B cell (primary cell): ENCODE measurements at regions not wholly inside any gene's neighbourhood (a gene's known extent, or its start where the extent isn't known, plus 50 kb on each side); places are given as distances from the start of the nearest gene placed in this dataset.

Experiments
- ATAC-seq: fragments of 200-7000 bp; cut with Tn5 transposase; one replicate; pipeline ENCODE4 v1.10.0; 2021; ENCODE audit warnings: low read depth, mild to moderate bottlenecking, moderate number of reproducible peaks, moderate library complexity
- CTCF ChIA-PET: fragments of 350-600 bp; sonication (Branson Sonifier 250); formaldehyde crosslinking; loops from one replicate; lab custom pipeline; 2021; ENCODE audit warnings: antibody characterized with exemption, inconsistent platforms; lab: Charles Lee
- POLR2A ChIA-PET: fragments of 350-600 bp; sonication (Branson Sonifier 250); formaldehyde crosslinking; loops from one replicate; lab custom pipeline; 2021; ENCODE audit warnings: antibody characterized with exemption; lab: Charles Lee
- DNase-seq: peaks from one replicate; pipeline ENCODE4 v3.0.0; 2013
- H2AFZ ChIP-seq: 2 replicates; pipeline ENCODE4 v1.6.1; 2012; ENCODE audit warnings: mild to moderate bottlenecking, low read depth, low read length; ENCODE audit not compliant: insufficient read depth, poor library complexity, severe bottlenecking
- H3K27ac ChIP-seq, 2 donors: 1 replicate in 1 of 2; 2 replicates in 1 of 2; pipeline ENCODE4 v1.5.1; 2012 to 2013; ENCODE audit warnings: low read length in 2 of 2, mild to moderate bottlenecking in 2 of 2, moderate library complexity in 1 of 2
- H3K27me3 ChIP-seq, 4 experiments: fragments of 200-600 bp in 1 of 4; sonication (generic) in 1 of 4; replicated peaks in 1 of 4; 1 replicate in 2 of 4; 2 replicates in 2 of 4; pipeline versions ENCODE4 v1.6.1 to v1.7.0; 2013 to 2016; ENCODE audit warnings: low read length in 3 of 4, mild to moderate bottlenecking in 2 of 4, mixed read lengths in 1 of 4, moderate library complexity in 1 of 4; ENCODE audit not compliant: insufficient read depth in 4 of 4, control insufficient read depth in 3 of 4; ENCODE audit errors: control extremely low read depth in 1 of 4
- H3K36me3 ChIP-seq, 2 experiments: replicated peaks in 1 of 2; 1 replicate in 1 of 2; 2 replicates in 1 of 2; pipeline versions ENCODE4 v1.6.1 to v1.7.1; 2013; ENCODE audit warnings: low read length in 1 of 2; ENCODE audit not compliant: insufficient read depth in 2 of 2, control insufficient read depth in 1 of 2; ENCODE audit errors: control extremely low read depth in 1 of 2, extremely low read depth in 1 of 2
- H3K4me1 ChIP-seq, 2 donors: fragments of 200-600 bp in 1 of 2; sonication (generic) in 1 of 2; 1 replicate in 1 of 2; 2 replicates in 1 of 2; pipeline versions ENCODE4 v1.5.1 to v1.6.1; 2013 to 2017; ENCODE audit warnings: low read length in 2 of 2; ENCODE audit not compliant: control insufficient read depth in 2 of 2, insufficient read depth in 2 of 2
- H3K4me2 ChIP-seq: replicated peaks from 2 replicates; pipeline ENCODE3; 2012; ENCODE audit warnings: mild to moderate bottlenecking, low read depth, low read length; ENCODE audit not compliant: poor library complexity, severe bottlenecking
- H3K4me3 ChIP-seq, 5 experiments: fragments of 200-600 bp in 1 of 5; sonication (generic) in 1 of 5; 1 replicate in 3 of 5; 2 replicates in 2 of 5; pipeline versions ENCODE4 v1.5.1 to v1.7.0; 2011 to 2016; ENCODE audit warnings: low read length in 4 of 5, mild to moderate bottlenecking in 4 of 5, low read depth in 2 of 5, control low read depth in 1 of 5, moderate library complexity in 1 of 5; ENCODE audit not compliant: insufficient read depth in 1 of 5; ENCODE audit errors: control extremely low read depth in 1 of 5, extremely low read depth in 1 of 5
- H3K79me2 ChIP-seq: fragments of 200-600 bp; sonication (generic); one replicate; pipeline ENCODE4 v1.6.0; 2016; ENCODE audit warnings: low read length; ENCODE audit not compliant: control insufficient read depth, insufficient read depth
- H3K9ac ChIP-seq: fragments of 200-600 bp; sonication (generic); 2 replicates; pipeline ENCODE4 v1.6.1; 2017; ENCODE audit warnings: mild to moderate bottlenecking, low read length, moderate library complexity
- H3K9me3 ChIP-seq, 3 donors: one replicate each; pipeline versions ENCODE4 v1.6.1 to v1.7.1; 2013; ENCODE audit warnings: low read length in 2 of 3; ENCODE audit not compliant: control insufficient read depth in 2 of 3, insufficient read depth in 1 of 3; ENCODE audit errors: control extremely low read depth in 1 of 3
- H4K20me1 ChIP-seq: 2 replicates; pipeline ENCODE4 v1.6.0; 2012; ENCODE audit warnings: mild to moderate bottlenecking, low read length; ENCODE audit not compliant: insufficient read depth, control insufficient read depth, poor library complexity, severe bottlenecking
- H3K27ac Mint-ChIP-seq: one replicate; pipeline ENCODE4 v1.8.0; 2021; ENCODE audit warnings: mixed read lengths
- H3K27me3 Mint-ChIP-seq: one replicate; pipeline ENCODE4 v1.8.0; 2021; ENCODE audit warnings: mixed read lengths
- H3K4me1 Mint-ChIP-seq: one replicate; pipeline ENCODE4 v1.8.0; 2021; ENCODE audit warnings: mixed read lengths
- H3K4me3 Mint-ChIP-seq: one replicate; pipeline ENCODE4 v1.8.0; 2021; ENCODE audit warnings: mixed read lengths
- H3K9me3 Mint-ChIP-seq: one replicate; pipeline ENCODE4 v1.8.0; 2022; ENCODE audit warnings: mixed read lengths; ENCODE audit not compliant: insufficient read depth
- EZH2 ChIP-seq: IDR thresholded peaks from 2 replicates; pipeline ENCODE4 v1.6.1; 2012; ENCODE audit warnings: borderline replicate concordance, low read depth, mild to moderate bottlenecking, moderate library complexity, low read length; ENCODE audit not compliant: insufficient read depth, poor library complexity, severe bottlenecking
- WGBS: methylation state at CpG from one replicate; pipeline ENCODE4 v1.1.5; 2013; ENCODE audit warnings: missing lambda C conversion rate; ENCODE audit not compliant: insufficient coverage; 5-methylcytosine and 5-hydroxymethylcytosine counted together
- intact Hi-C: fragments of 100-400 bp; cut with micrococcal nuclease; formaldehyde crosslinking; loops from one replicate; pipeline ENCODE4 v1.10.0; 2022
- TF ChIP-seq, protein P1 (sequence below): fragments of 200-600 bp; IDR thresholded peaks from one replicate; pipeline ENCODE4 v1.8.0; 2022; ENCODE audit warnings: antibody characterized with exemption, mild to moderate bottlenecking

- Mint-ChIP-seq H3K27ac (no peak overlapping the region), H3K27me3 (peaks cover 3% of the 10 kb centered on the region), H3K4me1 (no peaks in the 10 kb centered on the region), H3K9me3 (no peaks in the 10 kb centered on the region), H3K4me3 (no peak overlapping the region)
- H3K4me2 ChIP-seq, result no peak overlapping the region
- no peaks in the 10 kb centered on the region for H3K36me3 ChIP-seq
- POLR2A ChIA-PET, result no interaction called here
- no peak for DNase-seq
- no peaks in the 10 kb centered on the region for H3K4me1 ChIP-seq
- no peak overlapping the region for H3K9ac ChIP-seq
- H3K4me3 ChIP-seq, result no peak overlapping the region
- TF ChIP-seq, protein P1, sequence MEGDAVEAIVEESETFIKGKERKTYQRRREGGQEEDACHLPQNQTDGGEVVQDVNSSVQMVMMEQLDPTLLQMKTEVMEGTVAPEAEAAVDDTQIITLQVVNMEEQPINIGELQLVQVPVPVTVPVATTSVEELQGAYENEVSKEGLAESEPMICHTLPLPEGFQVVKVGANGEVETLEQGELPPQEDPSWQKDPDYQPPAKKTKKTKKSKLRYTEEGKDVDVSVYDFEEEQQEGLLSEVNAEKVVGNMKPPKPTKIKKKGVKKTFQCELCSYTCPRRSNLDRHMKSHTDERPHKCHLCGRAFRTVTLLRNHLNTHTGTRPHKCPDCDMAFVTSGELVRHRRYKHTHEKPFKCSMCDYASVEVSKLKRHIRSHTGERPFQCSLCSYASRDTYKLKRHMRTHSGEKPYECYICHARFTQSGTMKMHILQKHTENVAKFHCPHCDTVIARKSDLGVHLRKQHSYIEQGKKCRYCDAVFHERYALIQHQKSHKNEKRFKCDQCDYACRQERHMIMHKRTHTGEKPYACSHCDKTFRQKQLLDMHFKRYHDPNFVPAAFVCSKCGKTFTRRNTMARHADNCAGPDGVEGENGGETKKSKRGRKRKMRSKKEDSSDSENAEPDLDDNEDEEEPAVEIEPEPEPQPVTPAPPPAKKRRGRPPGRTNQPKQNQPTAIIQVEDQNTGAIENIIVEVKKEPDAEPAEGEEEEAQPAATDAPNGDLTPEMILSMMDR, result no peak
- TF ChIP-seq EZH2, result no peak
- no peak overlapping the region for H2AFZ ChIP-seq
- H3K9me3 ChIP-seq, result no peaks in the 10 kb centered on the region
- H4K20me1 ChIP-seq, result no peaks in the 10 kb centered on the region
- CTCF ChIA-PET, result interaction anchor here (4.9 kb wide), 1 partner anchor 17 kb away, joined by 21 read pairs; no protein-coding TSS in a partner anchor
- no peak overlapping the region for H3K27ac ChIP-seq
- no peak for ATAC-seq
- H3K79me2 ChIP-seq, result no peaks in the 10 kb centered on the region
- H3K27me3 ChIP-seq, result no peaks in the 10 kb centered on the region
- intact Hi-C loops, result no loop called here
- 85% methylated on average over 3 of the region's 7 CpGs for WGBS
Observed at GRCh38 chr14:30287579-30288445, 271.1 kb upstream of the G2E3 start.

GRCh38 chr14:30290001-30290400 is 269.0 kb upstream of the G2E3 start:
- no peaks in the 10 kb centered on the region for H4K20me1 ChIP-seq
- H3K79me2 ChIP-seq, result no peaks in the 10 kb centered on the region
- Mint-ChIP-seq H3K27me3 (peaks cover 3% of the 10 kb centered on the region), H3K9me3 (no peaks in the 10 kb centered on the region), H3K27ac (no peak overlapping the region), H3K4me1 (no peaks in the 10 kb centered on the region), H3K4me3 (no peak overlapping the region)
- ATAC-seq (no peak), DNase-seq (no peak)
- CTCF ChIA-PET, result no interaction called here
- no peaks in the 10 kb centered on the region for H3K27me3 ChIP-seq
- no peak overlapping the region for H3K9ac ChIP-seq
- intact Hi-C loops, result no loop called here
- no peaks in the 10 kb centered on the region for H3K9me3 ChIP-seq
- H3K4me2 ChIP-seq, result no peak overlapping the region
- 83% methylated on average over 1 of the region's 3 CpGs for WGBS
- H3K36me3 ChIP-seq, result no peaks in the 10 kb centered on the region
- no peak overlapping the region for H2AFZ ChIP-seq
- H3K4me3 ChIP-seq, result no peak overlapping the region
- no peak overlapping the region for H3K27ac ChIP-seq
- TF ChIP-seq, protein P1, result no peak
- TF ChIP-seq EZH2, result no peak
- POLR2A ChIA-PET, result no interaction called here
- no peaks in the 10 kb centered on the region for H3K4me1 ChIP-seq
